Liver (tissue), 8 donors: ENCODE measurements at regions not wholly inside any gene's neighbourhood (a gene's known extent, or its start where the extent isn't known, plus 50 kb on each side); places are given as distances from the start of the nearest gene placed in this dataset.

Source experiments
- DNase-seq: peaks from one replicate; pipeline ENCODE4 v3.0.0-alpha.2; 2017; ENCODE audit warnings: low spot score
- H3K27ac ChIP-seq, 2 donors: one replicate each; pipeline ENCODE4 v1.7.0; 2013; ENCODE audit warnings: inconsistent platforms in 2 of 2, low read length in 2 of 2, control low read depth in 1 of 2, low read depth in 1 of 2, mild to moderate bottlenecking in 1 of 2
- H3K27me3 ChIP-seq, 4 donors: one replicate each; pipeline versions ENCODE4 v1.6.1 to v1.7.0; 2013; ENCODE audit warnings: low read length in 3 of 4, inconsistent platforms in 1 of 4, mild to moderate bottlenecking in 1 of 4, moderate library complexity in 1 of 4; ENCODE audit not compliant: control insufficient read depth in 4 of 4, insufficient read depth in 4 of 4
- H3K36me3 ChIP-seq, 4 donors: one replicate each; pipeline versions ENCODE4 v1.6.1 to v1.7.0; 2013; ENCODE audit warnings: low read length in 3 of 4, mild to moderate bottlenecking in 3 of 4, low read depth in 1 of 4, moderate library complexity in 1 of 4; ENCODE audit not compliant: control insufficient read depth in 4 of 4, insufficient read depth in 3 of 4
- H3K4me1 ChIP-seq, 4 donors: one replicate each; pipeline versions ENCODE4 v1.6.1 to v1.7.0; 2013; ENCODE audit warnings: low read length in 3 of 4, mild to moderate bottlenecking in 3 of 4, moderate library complexity in 1 of 4; ENCODE audit not compliant: control insufficient read depth in 4 of 4, insufficient read depth in 4 of 4
- H3K4me3 ChIP-seq, 3 donors: one replicate each; pipeline versions ENCODE4 v1.6.1 to v1.7.0; 2013; ENCODE audit warnings: low read length in 3 of 3, control low read depth in 1 of 3, low read depth in 1 of 3, mild to moderate bottlenecking in 1 of 3
- H3K9ac ChIP-seq, 2 donors: one replicate each; pipeline ENCODE4 v1.7.0; 2013; ENCODE audit warnings: low read length in 2 of 2, mild to moderate bottlenecking in 2 of 2, moderate library complexity in 2 of 2, control low read depth in 1 of 2, low read depth in 1 of 2
- H3K9me3 ChIP-seq, 4 donors: one replicate each; pipeline versions ENCODE4 v1.6.1 to v1.7.0; 2013; ENCODE audit warnings: low read length in 3 of 4; ENCODE audit not compliant: control insufficient read depth in 4 of 4
- EGR1 ChIP-seq, 2 donors: IDR thresholded peaks; 2 replicates each; pipeline ENCODE4 v1.6.1; 2016 to 2018; ENCODE audit warnings: antibody characterized with exemption in 2 of 2, low read depth in 2 of 2
- GABPA ChIP-seq, 2 donors: IDR thresholded peaks in 1 of 2; conservative IDR thresholded peaks in 1 of 2; 2 replicates each; pipeline ENCODE4 v1.6.1; 2016; ENCODE audit warnings: antibody characterized with exemption in 2 of 2, mild to moderate bottlenecking in 1 of 2, moderate library complexity in 1 of 2
- HNF4G ChIP-seq: IDR thresholded peaks from 2 replicates; pipeline ENCODE4 v1.6.1; 2016; ENCODE audit warnings: antibody characterized with exemption
- JUND ChIP-seq, 2 donors: IDR thresholded peaks; 2 replicates each; pipeline ENCODE4 v1.6.1; 2016; ENCODE audit warnings: antibody characterized with exemption in 2 of 2
- RAD21 ChIP-seq, 2 donors: IDR thresholded peaks; 2 replicates each; pipeline ENCODE4 v1.6.1; 2016; ENCODE audit warnings: antibody characterized with exemption in 2 of 2, mild to moderate bottlenecking in 2 of 2
- RXRA ChIP-seq, 2 donors: IDR thresholded peaks; 2 replicates each; pipeline ENCODE4 v1.6.1; 2017 to 2018; ENCODE audit warnings: antibody characterized with exemption in 2 of 2, mild to moderate bottlenecking in 1 of 2
- TAF1 ChIP-seq: conservative IDR thresholded peaks from 2 replicates; pipeline ENCODE4 v1.6.1; 2016; ENCODE audit warnings: antibody characterized with exemption, mild to moderate bottlenecking
- YY1 ChIP-seq: IDR thresholded peaks from 2 replicates; pipeline ENCODE4 v1.6.1; 2016; ENCODE audit warnings: antibody characterized with exemption, mild to moderate bottlenecking
- WGBS: extraction: QIAGEN DNeasy Blood & Tissue Kit; methylation state at CpG from one replicate; pipeline ENCODE4 v1.1.7; 2013; 5-methylcytosine and 5-hydroxymethylcytosine counted together
- TF ChIP-seq, protein P1 (sequence below): IDR thresholded peaks from 2 replicates; pipeline ENCODE4 v1.6.1; 2016; ENCODE audit warnings: antibody characterized with exemption, mild to moderate bottlenecking
- TF ChIP-seq, protein P2 (sequence below): IDR thresholded peaks from 2 replicates; pipeline ENCODE4 v1.6.1; 2016; ENCODE audit warnings: antibody characterized with exemption
- TF ChIP-seq, protein P3 (sequence below): IDR thresholded peaks from 2 replicates; pipeline ENCODE4 v1.6.1; 2016; ENCODE audit warnings: antibody characterized with exemption
- TF ChIP-seq, protein P4 (sequence below): fragments of 150-350 bp; IDR thresholded peaks from 2 replicates; pipeline ENCODE4 v1.5.1; 2017; ENCODE audit warnings: improper control_type of control experiment, low read depth, low read length; ENCODE audit not compliant: missing input control
- donor health status: healthy.
- donor health status: healthy.
- donor health status: healthy.
- donor health status: healthy.
- donor health status: healthy.

DNA sequence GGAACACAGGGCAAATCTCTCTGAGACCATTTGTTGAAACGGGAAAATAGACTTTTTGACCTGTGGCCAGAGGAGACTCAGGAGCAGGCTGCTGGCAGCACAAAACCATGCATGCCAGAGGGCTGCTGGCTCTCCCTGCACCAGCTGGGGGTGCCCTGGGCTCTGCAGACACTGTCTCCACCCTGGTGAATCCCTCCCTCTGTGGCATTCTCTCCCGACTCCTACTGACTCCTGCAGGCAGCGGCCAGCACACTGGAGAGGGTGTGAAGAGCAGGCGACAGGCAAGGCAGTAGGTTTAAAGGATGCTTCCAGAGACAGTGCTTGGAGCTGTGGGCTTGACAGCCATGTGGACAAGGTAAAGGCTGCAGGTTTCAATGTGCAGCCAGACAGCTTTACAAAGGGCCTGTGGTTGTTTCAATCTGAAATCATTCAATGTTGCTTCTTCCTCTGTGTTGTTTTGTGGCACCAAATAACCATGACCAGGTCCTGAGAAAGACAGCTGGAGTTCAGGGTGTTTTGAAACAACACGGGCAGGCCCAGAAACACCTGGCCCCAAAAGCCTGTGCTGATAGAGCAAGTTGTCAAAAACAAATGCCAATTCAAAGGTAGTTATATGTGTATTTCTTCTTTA is 431.0 kb upstream of the ATP10A start (continued):
- TF ChIP-seq, protein P1, sequence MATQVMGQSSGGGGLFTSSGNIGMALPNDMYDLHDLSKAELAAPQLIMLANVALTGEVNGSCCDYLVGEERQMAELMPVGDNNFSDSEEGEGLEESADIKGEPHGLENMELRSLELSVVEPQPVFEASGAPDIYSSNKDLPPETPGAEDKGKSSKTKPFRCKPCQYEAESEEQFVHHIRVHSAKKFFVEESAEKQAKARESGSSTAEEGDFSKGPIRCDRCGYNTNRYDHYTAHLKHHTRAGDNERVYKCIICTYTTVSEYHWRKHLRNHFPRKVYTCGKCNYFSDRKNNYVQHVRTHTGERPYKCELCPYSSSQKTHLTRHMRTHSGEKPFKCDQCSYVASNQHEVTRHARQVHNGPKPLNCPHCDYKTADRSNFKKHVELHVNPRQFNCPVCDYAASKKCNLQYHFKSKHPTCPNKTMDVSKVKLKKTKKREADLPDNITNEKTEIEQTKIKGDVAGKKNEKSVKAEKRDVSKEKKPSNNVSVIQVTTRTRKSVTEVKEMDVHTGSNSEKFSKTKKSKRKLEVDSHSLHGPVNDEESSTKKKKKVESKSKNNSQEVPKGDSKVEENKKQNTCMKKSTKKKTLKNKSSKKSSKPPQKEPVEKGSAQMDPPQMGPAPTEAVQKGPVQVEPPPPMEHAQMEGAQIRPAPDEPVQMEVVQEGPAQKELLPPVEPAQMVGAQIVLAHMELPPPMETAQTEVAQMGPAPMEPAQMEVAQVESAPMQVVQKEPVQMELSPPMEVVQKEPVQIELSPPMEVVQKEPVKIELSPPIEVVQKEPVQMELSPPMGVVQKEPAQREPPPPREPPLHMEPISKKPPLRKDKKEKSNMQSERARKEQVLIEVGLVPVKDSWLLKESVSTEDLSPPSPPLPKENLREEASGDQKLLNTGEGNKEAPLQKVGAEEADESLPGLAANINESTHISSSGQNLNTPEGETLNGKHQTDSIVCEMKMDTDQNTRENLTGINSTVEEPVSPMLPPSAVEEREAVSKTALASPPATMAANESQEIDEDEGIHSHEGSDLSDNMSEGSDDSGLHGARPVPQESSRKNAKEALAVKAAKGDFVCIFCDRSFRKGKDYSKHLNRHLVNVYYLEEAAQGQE, result no peak

DNA sequence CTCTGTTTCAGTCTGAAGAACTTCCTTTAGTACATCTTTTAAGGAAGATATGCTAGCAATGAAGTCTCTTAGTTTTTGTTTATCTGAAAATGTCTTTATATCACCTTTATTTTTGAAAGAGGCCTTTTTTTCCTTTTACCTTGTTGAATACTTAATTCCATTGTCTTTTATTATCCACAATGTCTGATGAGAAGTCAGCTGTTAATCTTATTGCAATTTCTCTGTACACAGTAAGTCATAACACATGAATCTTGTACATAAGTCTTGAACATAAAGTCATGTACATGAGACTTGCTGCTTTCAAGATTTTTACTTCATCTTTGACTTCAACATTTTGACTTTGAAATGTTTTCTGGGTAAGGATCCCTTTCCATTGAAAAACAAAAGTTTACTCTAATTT is 424.3 kb upstream of the ATP10A start:
- no peak for DNase-seq
- H3K36me3 ChIP-seq, result no peaks in the 10 kb centered on the region
- H3K4me1 ChIP-seq, result no peaks in the 10 kb centered on the region
- no peak for TF ChIP-seq RXRA (IDR thresholded peaks at IDR 0.05)
- TF ChIP-seq JUND (IDR thresholded peaks at IDR 0.05), result no peak
- TF ChIP-seq, protein P2, sequence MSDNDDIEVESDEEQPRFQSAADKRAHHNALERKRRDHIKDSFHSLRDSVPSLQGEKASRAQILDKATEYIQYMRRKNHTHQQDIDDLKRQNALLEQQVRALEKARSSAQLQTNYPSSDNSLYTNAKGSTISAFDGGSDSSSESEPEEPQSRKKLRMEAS, result no peak
- no peak for TF ChIP-seq RAD21 (IDR thresholded peaks at IDR 0.05)
- TF ChIP-seq, protein P3, sequence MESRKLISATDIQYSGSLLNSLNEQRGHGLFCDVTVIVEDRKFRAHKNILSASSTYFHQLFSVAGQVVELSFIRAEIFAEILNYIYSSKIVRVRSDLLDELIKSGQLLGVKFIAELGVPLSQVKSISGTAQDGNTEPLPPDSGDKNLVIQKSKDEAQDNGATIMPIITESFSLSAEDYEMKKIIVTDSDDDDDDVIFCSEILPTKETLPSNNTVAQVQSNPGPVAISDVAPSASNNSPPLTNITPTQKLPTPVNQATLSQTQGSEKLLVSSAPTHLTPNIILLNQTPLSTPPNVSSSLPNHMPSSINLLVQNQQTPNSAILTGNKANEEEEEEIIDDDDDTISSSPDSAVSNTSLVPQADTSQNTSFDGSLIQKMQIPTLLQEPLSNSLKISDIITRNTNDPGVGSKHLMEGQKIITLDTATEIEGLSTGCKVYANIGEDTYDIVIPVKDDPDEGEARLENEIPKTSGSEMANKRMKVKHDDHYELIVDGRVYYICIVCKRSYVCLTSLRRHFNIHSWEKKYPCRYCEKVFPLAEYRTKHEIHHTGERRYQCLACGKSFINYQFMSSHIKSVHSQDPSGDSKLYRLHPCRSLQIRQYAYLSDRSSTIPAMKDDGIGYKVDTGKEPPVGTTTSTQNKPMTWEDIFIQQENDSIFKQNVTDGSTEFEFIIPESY, result no peak
- no peak for TF ChIP-seq TAF1
- TF ChIP-seq GABPA (IDR thresholded peaks at IDR 0.05 in 1 of 2, conservative IDR thresholded peaks at IDR 0.05 in 1 of 2), result no peak
- no peak overlapping the region for H3K4me3 ChIP-seq
- peaks cover 3 to 7% (median 6%) of the 10 kb centered on the region in 4 donors for H3K9me3 ChIP-seq
- no peak overlapping the region for H3K27ac ChIP-seq
- no peak overlapping the region for H3K9ac ChIP-seq
- H3K27me3 ChIP-seq, result no peaks in the 10 kb centered on the region

DNA sequence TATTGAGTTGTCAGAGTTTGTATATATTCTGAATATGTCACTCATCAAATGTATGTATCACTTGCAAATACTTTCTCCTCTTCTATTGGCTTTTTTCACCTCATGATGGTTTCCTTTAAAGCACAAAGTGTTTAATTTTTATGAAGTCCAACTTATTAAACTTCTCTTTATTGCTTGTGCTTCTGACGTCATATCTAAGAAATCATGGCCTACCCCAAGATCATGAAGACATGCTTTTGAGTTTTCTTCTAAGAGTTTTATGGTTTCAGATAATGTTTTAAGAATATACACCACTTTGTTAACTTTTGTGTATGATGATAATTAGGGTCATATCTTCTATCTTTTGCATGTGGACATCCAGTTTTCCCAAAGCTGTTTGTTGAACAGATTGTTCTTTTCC is 417.2 kb upstream of the ATP10A start:
- H3K9ac ChIP-seq, result no peak overlapping the region
- no peaks in the 10 kb centered on the region for H3K27me3 ChIP-seq
- WGBS, result 74% methylated on average over 1 of the region's 1 CpG
- no peaks in the 10 kb centered on the region for H3K4me1 ChIP-seq
- no peaks in the 10 kb centered on the region for H3K9me3 ChIP-seq
- H3K27ac ChIP-seq, result no peak overlapping the region
- TF ChIP-seq, protein P4, sequence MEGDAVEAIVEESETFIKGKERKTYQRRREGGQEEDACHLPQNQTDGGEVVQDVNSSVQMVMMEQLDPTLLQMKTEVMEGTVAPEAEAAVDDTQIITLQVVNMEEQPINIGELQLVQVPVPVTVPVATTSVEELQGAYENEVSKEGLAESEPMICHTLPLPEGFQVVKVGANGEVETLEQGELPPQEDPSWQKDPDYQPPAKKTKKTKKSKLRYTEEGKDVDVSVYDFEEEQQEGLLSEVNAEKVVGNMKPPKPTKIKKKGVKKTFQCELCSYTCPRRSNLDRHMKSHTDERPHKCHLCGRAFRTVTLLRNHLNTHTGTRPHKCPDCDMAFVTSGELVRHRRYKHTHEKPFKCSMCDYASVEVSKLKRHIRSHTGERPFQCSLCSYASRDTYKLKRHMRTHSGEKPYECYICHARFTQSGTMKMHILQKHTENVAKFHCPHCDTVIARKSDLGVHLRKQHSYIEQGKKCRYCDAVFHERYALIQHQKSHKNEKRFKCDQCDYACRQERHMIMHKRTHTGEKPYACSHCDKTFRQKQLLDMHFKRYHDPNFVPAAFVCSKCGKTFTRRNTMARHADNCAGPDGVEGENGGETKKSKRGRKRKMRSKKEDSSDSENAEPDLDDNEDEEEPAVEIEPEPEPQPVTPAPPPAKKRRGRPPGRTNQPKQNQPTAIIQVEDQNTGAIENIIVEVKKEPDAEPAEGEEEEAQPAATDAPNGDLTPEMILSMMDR, result no peak
- TF ChIP-seq EGR1 (IDR thresholded peaks at IDR 0.05; ENCODE audit: low read depth in 2 of 2) (no peak), YY1 (no peak), RXRA (IDR thresholded peaks at IDR 0.05) (no peak), TAF1 (no peak), HNF4G (no peak), RAD21 (IDR thresholded peaks at IDR 0.05) (no peak)
- no peak for DNase-seq
- H3K36me3 ChIP-seq, result no peaks in the 10 kb centered on the region
- no peak overlapping the region for H3K4me3 ChIP-seq
